GM21526 (cell line): ENCODE measurements at regions not wholly inside any gene's neighbourhood (a gene's known extent, or its start where the extent isn't known, plus 50 kb on each side); places are given as distances from the start of the nearest gene placed in this dataset.

Experiments
- ATAC-seq: cut with Tn5 transposase; IDR thresholded peaks from one replicate; pipeline ENCODE4 v1.9.1; 2021; ENCODE audit warnings: moderate library complexity; ENCODE audit not compliant: unreplicated experiment, low FRiP score

GRCh38 chr12:28807535-28807934 is 341.5 kb upstream of the FAR2 start:
- no peak for ATAC-seq

GRCh38 chr12:28811457-28811856 is 337.6 kb upstream of the FAR2 start:
- ATAC-seq = no peak

- no peak for ATAC-seq
Observed at GRCh38 chr12:28814246-28814645, 334.8 kb upstream of the FAR2 start.

- no peak for ATAC-seq
Observed at GRCh38 chr12:28817524-28817923, 331.6 kb upstream of the FAR2 start.

- ATAC-seq = no peak
Observed at GRCh38 chr12:28824193-28824846, 324.8 kb upstream of the FAR2 start.

GRCh38 chr12:28824849-28825248 is 324.2 kb upstream of the FAR2 start:
- ATAC-seq = no peak

GRCh38 chr12:28826766-28827165 is 322.3 kb upstream of the FAR2 start:
- ATAC-seq = no peak

- no peak for ATAC-seq
Observed at GRCh38 chr12:28827861-28828260, 321.2 kb upstream of the FAR2 start.

- no peak for ATAC-seq
Observed at GRCh38 chr12:28828318-28828717, 320.8 kb upstream of the FAR2 start.

GRCh38 chr12:28830491-28830890 is 318.6 kb upstream of the FAR2 start:
- ATAC-seq = no peak

GRCh38 chr12:28844718-28845117 is 304.4 kb upstream of the FAR2 start:
- no peak for ATAC-seq

- no peak for ATAC-seq
Observed at GRCh38 chr12:28851781-28852180, 297.3 kb upstream of the FAR2 start.

- no peak for ATAC-seq
Observed at GRCh38 chr12:28855761-28856310, 293.2 kb upstream of the FAR2 start.

GRCh38 chr12:28857369-28857768 is 291.7 kb upstream of the FAR2 start:
- ATAC-seq = no peak

GRCh38 chr12:28859551-28859950 is 289.5 kb upstream of the FAR2 start:
- ATAC-seq = no peak

- no peak for ATAC-seq
Observed at GRCh38 chr12:28865776-28866175, 283.3 kb upstream of the FAR2 start.

- ATAC-seq = no peak
Observed at GRCh38 chr12:28866296-28866695, 282.8 kb upstream of the FAR2 start.

- ATAC-seq = no peak
Observed at GRCh38 chr12:28866715-28867503, 282.2 kb upstream of the FAR2 start.

- no peak for ATAC-seq
Observed at GRCh38 chr12:28868414-28868813, 280.7 kb upstream of the FAR2 start.

GRCh38 chr12:28869197-28869596 is 279.9 kb upstream of the FAR2 start:
- ATAC-seq = no peak

GRCh38 chr12:28870839-28871440 is 278.1 kb upstream of the FAR2 start:
- ATAC-seq = no peak
